K562 (cell line): ENCODE measurements at regions not wholly inside any gene's neighbourhood (a gene's known extent, or its start where the extent isn't known, plus 50 kb on each side); places are given as distances from the start of the nearest gene placed in this dataset.

ENCODE experiments used
- ATAC-seq: fragments of 200-7000 bp; cut with Tn5 transposase; 3 replicates; pipeline ENCODE4 v1.9.1; 2020; ENCODE audit warnings: moderate library complexity
- BruUV-seq: library from RNA; stranded (reverse); fragments of 400-500 nt; replicated peaks from 2 replicates; lab custom pipeline; 2021; lab: Mats Ljungman, UMichigan
- CTCF ChIA-PET: fragments of 300-600 bp; formaldehyde crosslinking; extraction: SDS; loops from one replicate; lab custom pipeline; 2021; ENCODE audit warnings: low intra/inter-chr PET ratio; lab: Yijun Ruan, JAX
- POLR2A ChIA-PET: fragments of 300-600, 350-650 bp; sonication (Branson Sonifier 250); formaldehyde crosslinking; extraction: SDS; loops from one replicate; lab custom pipeline; 2021; ENCODE audit warnings: antibody characterized with exemption, inconsistent platforms; lab: Yijun Ruan, JAX
- DNase-seq, 4 experiments: peaks; one replicate each; pipeline versions ENCODE4 v3.0.0 to v3.0.0-alpha.2; 2011 to 2018; ENCODE audit warnings: low spot score in 3 of 4, mixed read lengths in 3 of 4; ENCODE audit errors: extremely low read depth in 1 of 4
- FAIRE-seq: peaks from 2 replicates; lab custom pipeline; 2011; peaks lifted over from hg19 to GRCh38; lab: Jason Lieb, UNC
- H2AFZ ChIP-seq: 2 replicates; pipeline ENCODE4 v1.6.0; 2011; ENCODE audit warnings: low read depth, low read length, control low read depth, inconsistent platforms
- H3K27ac ChIP-seq: fragments of 200-600 bp; 3 replicates; pipeline ENCODE4 v1.8.0; 2011; ENCODE audit warnings: low read depth, mild to moderate bottlenecking, control low read depth, inconsistent platforms, low read length, moderate library complexity, mixed read lengths; ENCODE audit errors: extremely low read depth
- H3K27me3 ChIP-seq, 2 experiments: fragments of 300-600 bp in 1 of 2; 2 replicates in 1 of 2; 3 replicates in 1 of 2; pipeline versions ENCODE4 v1.6.0 to v1.8.0; 2011; ENCODE audit warnings: inconsistent platforms in 2 of 2, low read length in 2 of 2, mild to moderate bottlenecking in 1 of 2, mixed read lengths in 1 of 2, moderate library complexity in 1 of 2; ENCODE audit not compliant: control insufficient read depth in 2 of 2, insufficient read depth in 2 of 2
- H3K36me3 ChIP-seq: fragments of 300-600 bp; 3 replicates; pipeline ENCODE4 v1.8.0; 2011; ENCODE audit warnings: mild to moderate bottlenecking, low read length, inconsistent platforms; ENCODE audit not compliant: control insufficient read depth, insufficient read depth
- H3K4me1 ChIP-seq, 2 experiments: fragments of 200-600 bp in 1 of 2; replicated peaks in 1 of 2; 2 replicates in 1 of 2; 3 replicates in 1 of 2; pipeline versions ENCODE4 v1.5.1 to v1.8.0; 2011; ENCODE audit warnings: inconsistent platforms in 2 of 2, low read length in 2 of 2, mild to moderate bottlenecking in 1 of 2, mixed read lengths in 1 of 2, moderate library complexity in 1 of 2; ENCODE audit not compliant: control insufficient read depth in 2 of 2, insufficient read depth in 2 of 2
- H3K4me2 ChIP-seq: 2 replicates; pipeline ENCODE4 v1.6.1; 2011; ENCODE audit warnings: low read length, control low read depth, inconsistent platforms, mixed read lengths; ENCODE audit not compliant: insufficient read depth
- H3K4me3 ChIP-seq: fragments of 200-600 bp; sonication (generic), shearing (Covaris generic); 2 replicates; pipeline ENCODE4 v1.5.1; 2016; ENCODE audit warnings: control low read depth, inconsistent platforms
- H3K79me2 ChIP-seq: fragments of 200-600 bp; 3 replicates; pipeline ENCODE4 v1.8.0; 2011; ENCODE audit warnings: low read length, inconsistent platforms; ENCODE audit not compliant: control insufficient read depth, insufficient read depth
- H3K9ac ChIP-seq, 2 experiments: 2 replicates each; pipeline versions ENCODE4 v1.6.0 to v1.6.1; 2011; ENCODE audit warnings: low read depth in 2 of 2, low read length in 2 of 2, control low read depth in 1 of 2, inconsistent platforms in 1 of 2, mild to moderate bottlenecking in 1 of 2, mixed read lengths in 1 of 2; ENCODE audit not compliant: insufficient read depth in 1 of 2
- H3K9me1 ChIP-seq: one replicate; pipeline ENCODE4 v1.6.0; 2011; ENCODE audit warnings: inconsistent platforms, mild to moderate bottlenecking, low read length, moderate library complexity; ENCODE audit not compliant: control insufficient read depth, insufficient read depth
- H3K9me3 ChIP-seq: replicated peaks from 2 replicates; pipeline ENCODE4 v1.5.1; 2011; ENCODE audit warnings: low read depth, low read length, inconsistent platforms; ENCODE audit not compliant: control insufficient read depth, insufficient read depth
- H4K20me1 ChIP-seq: replicated peaks from 2 replicates; pipeline ENCODE4 v1.6.1; 2011; ENCODE audit warnings: low read length, inconsistent platforms, mixed read lengths; ENCODE audit not compliant: control insufficient read depth, insufficient read depth
- IRF2 ChIP-seq: sonication (generic); formaldehyde crosslinking; IDR thresholded peaks from 2 replicates; pipeline ENCODE4 v1.8.1; 2022; ENCODE audit warnings: mild to moderate bottlenecking, missing genetic modification reagents
- MTA1 ChIP-seq: fragments of 450-650 bp; IDR thresholded peaks from 2 replicates; pipeline ENCODE4 v1.6.1; 2017; ENCODE audit warnings: borderline replicate concordance
- ZFP1 ChIP-seq: fragments of 450-650 bp; formaldehyde crosslinking; IDR thresholded peaks from 2 replicates; pipeline ENCODE4 v1.4.0; 2020; ENCODE audit warnings: mild to moderate bottlenecking, mixed read lengths
- ZNF212 ChIP-seq: fragments of 450-650 bp; formaldehyde crosslinking; IDR thresholded peaks from 2 replicates; pipeline ENCODE4 v1.4.0; 2020; ENCODE audit warnings: mild to moderate bottlenecking
- WGBS: fragments of 100-300 bp; shearing (Covaris generic); methylation state at CpG from one replicate; pipeline ENCODE4 v1.1.6; 2016; ENCODE audit warnings: low coverage, mixed read lengths; ENCODE audit not compliant: insufficient coverage; ENCODE audit errors: missing lambda C conversion rate; 5-methylcytosine and 5-hydroxymethylcytosine counted together
- in situ Hi-C: fragments of 300-500 bp; cut with MboI; formaldehyde crosslinking; loops from 4 replicates; pipeline ENCODE4 v1.15.0; 2018; ENCODE audit warnings: inconsistent platforms, mixed read lengths
- intact Hi-C: fragments of 100-400 bp; cut with micrococcal nuclease; formaldehyde crosslinking; loops from 2 replicates; pipeline ENCODE4 v1.14.2; 2022

DNA sequence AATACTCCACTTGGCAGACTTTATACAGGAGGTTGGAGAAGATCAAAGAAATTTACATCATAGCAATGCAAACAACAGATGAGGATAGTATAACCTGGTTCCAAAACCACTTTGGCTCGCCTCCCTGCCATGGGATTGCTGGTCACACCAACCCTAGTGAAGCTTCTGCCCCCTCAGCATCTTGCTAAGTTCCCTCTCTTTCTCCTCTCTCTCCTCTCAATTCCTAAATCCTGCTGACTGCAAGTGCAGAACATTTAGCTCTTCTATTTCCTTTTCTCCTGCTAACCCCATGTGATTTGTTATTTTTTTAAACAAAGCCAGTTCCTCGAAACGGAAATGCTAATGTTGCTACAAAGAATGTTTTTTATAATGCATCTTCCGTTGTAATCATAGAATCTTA is 50.3 kb upstream of the LY86 start:
- no peaks in the 10 kb centered on the region for H3K79me2 ChIP-seq
- H3K36me3 ChIP-seq, result no peaks in the 10 kb centered on the region
- WGBS, result 1% methylated on average over 4 of the region's 4 CpGs
- H3K4me2 ChIP-seq, result no peak overlapping the region
- no peak overlapping the region for H3K27ac ChIP-seq
- H3K4me1 ChIP-seq, result no peaks in the 10 kb centered on the region
- intact Hi-C loops (no loop called here), in situ Hi-C loops (loop anchor here (25.0 kb wide), 2 partner anchors 476 to 1401 kb away; no protein-coding TSS in a partner anchor)
- BruUV-seq, result no TSS peak
- ATAC-seq, result no peak
- no peak for FAIRE-seq
- DNase-seq, result no peak
- POLR2A ChIA-PET, result interaction anchor here (0.9 kb wide), 1 partner anchor 9 kb away, joined by 3 read pairs; no protein-coding TSS in a partner anchor
- no peaks in the 10 kb centered on the region for H4K20me1 ChIP-seq
- no peak overlapping the region for H3K4me3 ChIP-seq
- TF ChIP-seq MTA1, result no peak
- no peak for TF ChIP-seq ZNF212
- no peak for TF ChIP-seq IRF2
- no peak for TF ChIP-seq ZFP1 (CRISPR knock-in tag)
- TF ChIP-seq, all 486 proteins: peak for 0
- Histone ChIP-seq H3K9me1 (no peaks in the 10 kb centered on the region), H3K9me3 (peaks cover 3% of the 10 kb centered on the region; the same call in 1 of the 2 replicates), H3K9ac (no peak overlapping the region), H3K27me3 (peaks cover 14 to 23% of the 10 kb centered on the region in 2 experiments), H2AFZ (no peak overlapping the region)
- CTCF ChIA-PET, result no interaction called here
